EL (cell line): ENCODE measurements at regions not wholly inside any gene's neighbourhood (a gene's known extent, or its start where the extent isn't known, plus 50 kb on each side); places are given as distances from the start of the nearest gene placed in this dataset.

Experiments used
- DNase-seq: peaks from one replicate; pipeline ENCODE4 v3.0.0-alpha.2; 2016

- DNase-seq, result no peak
Measured at GRCh38 chr9:38216572-38216971, 147.5 kb upstream of the SHB start.

GRCh38 chr9:38215465-38215864 is 146.4 kb upstream of the SHB start:
- DNase-seq, result no peak

- no peak for DNase-seq
Measured at GRCh38 chr9:38214432-38214831, 145.4 kb upstream of the SHB start.

GRCh38 chr9:38213631-38214299 is 144.7 kb upstream of the SHB start:
- no peak for DNase-seq

GRCh38 chr9:38212016-38212415 is 143.0 kb upstream of the SHB start:
- DNase-seq, result no peak

- no peak for DNase-seq
Measured at GRCh38 chr9:38211002-38211401, 142.0 kb upstream of the SHB start.

GRCh38 chr9:38208206-38208901 is 139.3 kb upstream of the SHB start:
- peak; percentile 5 for DNase-seq

- no peak for DNase-seq
Measured at GRCh38 chr9:38207247-38207778, 138.3 kb upstream of the SHB start.

GRCh38 chr9:38205279-38205678 is 136.3 kb upstream of the SHB start:
- peak; percentile 43 for DNase-seq

- DNase-seq, result no peak
Measured at GRCh38 chr9:38202336-38202938, 133.4 kb upstream of the SHB start.

GRCh38 chr9:38201844-38202243 is 132.8 kb upstream of the SHB start:
- no peak for DNase-seq

GRCh38 chr9:38200431-38200830 is 131.4 kb upstream of the SHB start:
- DNase-seq, result no peak

- DNase-seq, result no peak
Measured at GRCh38 chr9:38198140-38198539, 129.1 kb upstream of the SHB start.

GRCh38 chr9:38196714-38197113 is 127.7 kb upstream of the SHB start:
- DNase-seq, result peak; percentile 17

GRCh38 chr9:38195737-38196161 is 126.7 kb upstream of the SHB start:
- DNase-seq, result no peak

GRCh38 chr9:38194870-38195269 is 125.8 kb upstream of the SHB start:
- no peak for DNase-seq

GRCh38 chr9:38192731-38193265 is 123.8 kb upstream of the SHB start:
- DNase-seq, result no peak

GRCh38 chr9:38186404-38187115 is 117.5 kb upstream of the SHB start:
- no peak for DNase-seq

GRCh38 chr9:38185647-38186403 is 116.8 kb upstream of the SHB start:
- DNase-seq, result no peak

GRCh38 chr9:38183994-38184568 is 115.1 kb upstream of the SHB start:
- peak; percentile 17 for DNase-seq

- DNase-seq, result no peak
Measured at GRCh38 chr9:38182321-38182720, 113.3 kb upstream of the SHB start.

- no peak for DNase-seq
Measured at GRCh38 chr9:38181866-38182265, 112.8 kb upstream of the SHB start.
